IMR-90 (cell line): ENCODE measurements at regions not wholly inside any gene's neighbourhood (a gene's known extent, or its start where the extent isn't known, plus 50 kb on each side); places are given as distances from the start of the nearest gene placed in this dataset.

Experiments used
- ATAC-seq: fragments of 200-7000 bp; cut with Tn5 transposase; 2 replicates; pipeline ENCODE4 v1.9.1; 2020; ENCODE audit warnings: low read depth, mild to moderate bottlenecking, moderate library complexity
- BruUV-seq: library from RNA; stranded (reverse); fragments of 400-500 nt; replicated peaks from 2 replicates; lab custom pipeline; 2021; lab: Mats Ljungman, UMichigan
- CTCF ChIA-PET: fragments of 300-600 bp; formaldehyde crosslinking; extraction: SDS; loops from one replicate; lab custom pipeline; 2021; ENCODE audit warnings: antibody characterized with exemption; lab: Yijun Ruan, JAX
- POLR2A ChIA-PET: fragments of 300-600 bp; sonication (Branson Sonifier 250); formaldehyde crosslinking; loops from one replicate; lab custom pipeline; 2022; ENCODE audit warnings: antibody characterized with exemption; ENCODE audit not compliant: unreplicated experiment; lab: Charles Lee
- DNase-seq: peaks from one replicate; pipeline ENCODE4 v3.0.0; 2013
- H2AFZ ChIP-seq: replicated peaks from 2 replicates; pipeline ENCODE3; 2013; ENCODE audit warnings: low read length, mild to moderate bottlenecking; ENCODE audit not compliant: poor library complexity
- H2AK5ac ChIP-seq: 2 replicates; pipeline ENCODE4 v1.6.1; 2013; ENCODE audit warnings: low read depth, low read length, inconsistent platforms
- H2AK9ac ChIP-seq: replicated peaks from 2 replicates; pipeline ENCODE3; 2013; ENCODE audit warnings: mild to moderate bottlenecking, low read depth, low read length, moderate library complexity; ENCODE audit not compliant: poor library complexity
- H2BK120ac ChIP-seq: 2 replicates; pipeline ENCODE4 v1.6.1; 2013; ENCODE audit warnings: low read depth, low read length, inconsistent platforms
- H2BK15ac ChIP-seq: 3 replicates; pipeline ENCODE4 v1.6.1; 2013; ENCODE audit warnings: low read depth, low read length, inconsistent platforms
- H2BK20ac ChIP-seq: 2 replicates; pipeline ENCODE4 v1.6.1; 2013; ENCODE audit warnings: low read depth, mild to moderate bottlenecking, inconsistent platforms, low read length, moderate library complexity
- H2BK5ac ChIP-seq: 2 replicates; pipeline ENCODE4 v1.6.1; 2013; ENCODE audit warnings: mild to moderate bottlenecking, low read depth, low read length, inconsistent platforms; ENCODE audit not compliant: poor library complexity, severe bottlenecking
- H3K14ac ChIP-seq: replicated peaks from 2 replicates; pipeline ENCODE4 v1.6.1; 2013; ENCODE audit warnings: low read depth, low read length, inconsistent platforms
- H3K18ac ChIP-seq: 2 replicates; pipeline ENCODE4 v1.6.1; 2013; ENCODE audit warnings: low read depth, low read length, control low read depth
- H3K23ac ChIP-seq: 2 replicates; pipeline ENCODE4 v1.6.1; 2013; ENCODE audit warnings: low read depth, low read length, inconsistent platforms
- H3K27ac ChIP-seq: 2 replicates; pipeline ENCODE4 v1.5.1; 2013; ENCODE audit warnings: mild to moderate bottlenecking, control low read depth, low read length; ENCODE audit not compliant: insufficient read depth
- H3K27me3 ChIP-seq: 2 replicates; pipeline ENCODE4 v1.6.1; 2013; ENCODE audit warnings: low read length; ENCODE audit not compliant: control insufficient read depth, insufficient read depth
- H3K36me3 ChIP-seq: 2 replicates; pipeline ENCODE4 v1.6.1; 2013; ENCODE audit warnings: low read length, mixed read lengths; ENCODE audit not compliant: control insufficient read depth, insufficient read depth
- H3K4ac ChIP-seq: 2 replicates; pipeline ENCODE4 v1.6.1; 2013; ENCODE audit warnings: low read depth, low read length, inconsistent platforms
- H3K4me1 ChIP-seq: 2 replicates; pipeline ENCODE4 v1.6.1; 2013; ENCODE audit warnings: low read length, mixed read lengths; ENCODE audit not compliant: control insufficient read depth, insufficient read depth
- H3K4me2 ChIP-seq: 2 replicates; pipeline ENCODE4 v1.6.1; 2013; ENCODE audit warnings: low read depth, mild to moderate bottlenecking, control low read depth, low read length, moderate library complexity
- H3K4me3 ChIP-seq: 2 replicates; pipeline ENCODE4 v1.5.1; 2013; ENCODE audit warnings: low read depth, mild to moderate bottlenecking, control low read depth, low read length, moderate library complexity; ENCODE audit not compliant: insufficient read depth
- H3K56ac ChIP-seq: 2 replicates; pipeline ENCODE4 v1.6.1; 2013; ENCODE audit warnings: low read length, inconsistent platforms; ENCODE audit not compliant: insufficient read depth; ENCODE audit errors: extremely low read depth
- H3K79me1 ChIP-seq, 2 experiments: 2 replicates each; pipeline ENCODE4 v1.6.1; 2013; ENCODE audit warnings: low read length in 2 of 2, inconsistent platforms in 1 of 2, low read depth in 1 of 2
- H3K9ac ChIP-seq: 2 replicates; pipeline ENCODE4 v1.6.1; 2013; ENCODE audit warnings: low read depth, low read length, control low read depth
- H3K9me1 ChIP-seq: 2 replicates; pipeline ENCODE4 v1.6.1; 2013; ENCODE audit warnings: low read length, inconsistent platforms; ENCODE audit not compliant: insufficient read depth
- H3K9me3 ChIP-seq: 2 replicates; pipeline ENCODE4 v1.6.1; 2013; ENCODE audit warnings: low read length; ENCODE audit not compliant: control insufficient read depth, insufficient read depth
- H4K20me1 ChIP-seq: 2 replicates; pipeline ENCODE4 v1.6.1; 2013; ENCODE audit warnings: low read length, inconsistent platforms; ENCODE audit not compliant: insufficient read depth
- H4K5ac ChIP-seq: 2 replicates; pipeline ENCODE4 v1.6.1; 2013; ENCODE audit warnings: mild to moderate bottlenecking, low read depth, low read length, control low read depth
- H4K8ac ChIP-seq, 2 experiments: 2 replicates each; pipeline ENCODE4 v1.6.1; 2013; ENCODE audit warnings: low read depth in 2 of 2, low read length in 2 of 2, control low read depth in 1 of 2, inconsistent platforms in 1 of 2
- H4K91ac ChIP-seq: 2 replicates; pipeline ENCODE4 v1.6.1; 2013; ENCODE audit warnings: low read depth, low read length, inconsistent platforms; ENCODE audit not compliant: insufficient read depth
- CEBPB ChIP-seq: IDR thresholded peaks from 2 replicates; pipeline ENCODE4 v1.6.1; 2012; ENCODE audit warnings: low read depth, low read length, improper control_type of control experiment
- POLR2A ChIP-seq: IDR thresholded peaks from 2 replicates; pipeline ENCODE4 v1.6.1; 2012; ENCODE audit warnings: mild to moderate bottlenecking, low read depth, low read length
- RAD21 ChIP-seq: IDR thresholded peaks from 2 replicates; pipeline ENCODE4 v1.6.1; 2012; ENCODE audit warnings: low read length, improper control_type of control experiment
- RFX5 ChIP-seq: IDR thresholded peaks from 2 replicates; pipeline ENCODE4 v1.8.0; 2012; ENCODE audit warnings: low read depth, mild to moderate bottlenecking, low read length, moderate library complexity
- WGBS, 2 experiments: methylation state at CpG; one replicate each; pipeline versions ENCODE4 v1.1.5 to v1.1.7; 2013; ENCODE audit warnings: missing lambda C conversion rate in 2 of 2; ENCODE audit not compliant: insufficient read length in 1 of 2; ENCODE audit errors: extremely low coverage in 2 of 2; 5-methylcytosine and 5-hydroxymethylcytosine counted together
- dilution Hi-C: fragments of 300-500 bp; cut with HindIII; formaldehyde crosslinking; loops from one replicate; pipeline ENCODE4 v1.14.3; 2018; ENCODE audit warnings: low sequenced_read_pairs; ENCODE audit not compliant: unreplicated experiment
- in situ Hi-C: fragments of 300-500 bp; cut with MboI; formaldehyde crosslinking; loops from 3 replicates; pipeline ENCODE4 v1.14.3; 2019; ENCODE audit warnings: low sequenced_read_pairs, inconsistent platforms, mixed read lengths
- intact Hi-C: fragments of 100-400 bp; cut with micrococcal nuclease; formaldehyde crosslinking; loops from 2 replicates; pipeline ENCODE4 v1.10.0; 2022

DNA sequence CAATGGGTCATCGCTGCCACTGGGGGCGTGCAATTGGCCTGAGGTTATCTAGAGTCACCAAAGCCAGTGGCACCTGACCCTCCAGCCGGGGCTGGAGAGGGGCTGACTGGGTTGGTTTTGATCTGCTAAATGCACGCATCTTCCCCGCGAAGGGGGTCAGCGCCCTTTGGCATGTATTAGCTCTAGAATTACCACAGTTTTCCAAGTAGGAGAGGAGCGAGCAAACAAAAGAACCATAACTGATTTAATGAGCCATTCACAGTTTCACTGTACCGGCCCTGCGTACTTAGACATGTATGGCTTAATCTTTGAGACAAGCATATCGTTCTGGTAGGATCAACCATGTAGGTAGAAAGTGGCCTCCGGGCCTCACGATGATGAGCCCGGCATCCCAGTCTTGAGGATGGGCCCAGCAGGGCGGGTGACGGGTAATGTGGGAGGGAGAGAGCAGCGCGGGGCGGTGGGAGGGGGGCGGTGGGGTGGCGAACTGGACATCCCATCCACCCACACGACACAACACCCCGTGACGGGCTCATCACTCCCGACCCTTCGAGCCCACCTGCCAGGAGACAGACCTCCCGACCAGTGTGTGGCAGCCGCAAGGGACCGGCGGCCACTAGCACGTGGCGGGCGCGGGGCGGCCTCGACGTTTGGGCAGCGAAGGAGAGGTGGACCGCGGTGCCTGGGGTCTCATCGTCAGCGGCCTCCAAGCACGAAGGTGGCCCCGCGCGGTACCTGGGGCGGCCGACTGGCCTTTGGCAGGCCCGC, 1957.5 kb upstream of the DEFB115 start:
- no peak overlapping the region for H4K91ac ChIP-seq
- POLR2A ChIA-PET = no interaction called here
- dilution Hi-C loops (no loop called here), intact Hi-C loops (no loop called here), in situ Hi-C loops (no loop called here)
- no peaks in the 10 kb centered on the region for H3K79me1 ChIP-seq
- no peak overlapping the region for H3K4me3 ChIP-seq
- H3K36me3 ChIP-seq = no peaks in the 10 kb centered on the region
- no peak overlapping the region for H3K4ac ChIP-seq
- no peak overlapping the region for H2AK9ac ChIP-seq
- 81% methylated on average over 36 of the region's 49 CpGs; no CpG with 5 or more reads in 1 of the 2 experiments for WGBS, 2 experiments
- H4K20me1 ChIP-seq = no peaks in the 10 kb centered on the region
- H4K8ac ChIP-seq = no peak overlapping the region
- no peaks in the 10 kb centered on the region for H3K4me1 ChIP-seq
- H3K56ac ChIP-seq = no peak overlapping the region
- no peak overlapping the region for H2BK5ac ChIP-seq
- DNase-seq (no peak), ATAC-seq (no peak)
- CTCF ChIA-PET = no interaction called here
- H3K9ac ChIP-seq = no peak overlapping the region
- BruUV-seq = no TSS peak
- no peak overlapping the region for H3K18ac ChIP-seq
- no peaks in the 10 kb centered on the region for H3K9me1 ChIP-seq
- no peaks in the 10 kb centered on the region for H3K27me3 ChIP-seq
- no peak overlapping the region for H2AK5ac ChIP-seq
- H2AFZ ChIP-seq = no peak overlapping the region
- H3K27ac ChIP-seq = no peak overlapping the region
- H3K23ac ChIP-seq = no peak overlapping the region
- H3K14ac ChIP-seq = no peak overlapping the region
- peaks cover 49% of the 10 kb centered on the region for H3K9me3 ChIP-seq
- no peak overlapping the region for H2BK20ac ChIP-seq
- TF ChIP-seq CEBPB (no peak), RFX5 (no peak), RAD21 (no peak), POLR2A (no peak)
- no peak overlapping the region for H2BK15ac ChIP-seq
- no peak overlapping the region for H4K5ac ChIP-seq
- H2BK120ac ChIP-seq = no peak overlapping the region
- no peak overlapping the region for H3K4me2 ChIP-seq
